SKM-1 (cell line): ENCODE measurements at regions not wholly inside any gene's neighbourhood (a gene's known extent, or its start where the extent isn't known, plus 50 kb on each side); places are given as distances from the start of the nearest gene placed in this dataset.

Experiments used
- DNase-seq: peaks from one replicate; lab custom pipeline; 2025; ENCODE audit not compliant: unreplicated experiment; lab: John Stamatoyannopoulos, UW

- no peak for DNase-seq
Measured at GRCh38 chr4:37165844-37166243, 78.7 kb upstream of the NWD2 start.

GRCh38 chr4:37169956-37170355, 74.6 kb upstream of the NWD2 start:
- DNase-seq: no peak

- no peak for DNase-seq
Measured at GRCh38 chr4:37188100-37188499, 56.4 kb upstream of the NWD2 start.
